Fibroblast of skin of left quadriceps (primary cell): ENCODE measurements at regions not wholly inside any gene's neighbourhood (a gene's known extent, or its start where the extent isn't known, plus 50 kb on each side); places are given as distances from the start of the nearest gene placed in this dataset.
A peak's percentile ranks its signal among the peaks of the same experiment; 100 is the strongest.

Experiments used
- DNase-seq, 2 experiments: peaks; one replicate each; pipeline ENCODE4 v3.0.0-alpha.2; 2013; ENCODE audit warnings: low read depth in 2 of 2

DNA sequence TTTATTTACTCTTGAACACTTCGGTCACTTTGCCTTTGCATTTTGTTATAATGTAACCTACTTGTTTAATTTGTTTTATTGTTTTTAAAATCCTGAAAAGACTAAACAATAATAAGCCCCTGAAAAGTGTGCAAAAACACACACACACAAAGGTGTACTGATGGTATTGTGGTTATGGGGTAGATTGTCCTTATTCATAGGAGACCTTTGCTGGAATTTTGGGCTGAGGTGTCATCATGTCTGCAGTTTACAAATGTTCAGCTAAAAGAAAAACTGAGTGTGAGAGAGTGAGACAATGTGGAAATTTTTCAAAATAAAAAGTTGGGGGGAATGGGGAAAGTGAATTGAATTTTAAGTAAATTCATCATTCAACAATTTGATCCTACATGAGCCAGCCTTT, 174.9 kb downstream of the QDPR start:
- DNase-seq = no peak

- DNase-seq = no peak
These were observed 175.3 kb downstream of the QDPR start for GRCh38 chr4:17336524-17336961.

DNA sequence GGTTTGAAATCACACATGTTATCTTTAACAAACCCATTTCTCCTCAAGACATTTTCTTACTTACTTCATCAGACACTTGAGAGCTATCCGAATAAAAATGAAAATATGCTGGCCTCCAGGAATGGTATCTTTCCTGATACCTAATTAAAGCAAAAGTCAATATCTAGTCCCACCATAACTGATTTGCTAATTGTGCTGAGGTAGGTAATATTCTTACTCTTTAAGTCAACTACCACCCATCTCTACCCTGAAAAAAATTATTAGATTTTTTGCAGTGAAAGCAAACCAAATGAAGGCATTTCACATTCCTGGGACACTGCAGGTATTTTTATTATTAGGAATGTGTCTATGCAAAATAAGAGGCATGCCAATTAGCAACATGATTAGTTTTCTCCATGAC, 175.8 kb downstream of the QDPR start:
- no peak for DNase-seq

GRCh38 chr4:17335371-17335770, 176.5 kb downstream of the QDPR start:
- no peak for DNase-seq

DNA sequence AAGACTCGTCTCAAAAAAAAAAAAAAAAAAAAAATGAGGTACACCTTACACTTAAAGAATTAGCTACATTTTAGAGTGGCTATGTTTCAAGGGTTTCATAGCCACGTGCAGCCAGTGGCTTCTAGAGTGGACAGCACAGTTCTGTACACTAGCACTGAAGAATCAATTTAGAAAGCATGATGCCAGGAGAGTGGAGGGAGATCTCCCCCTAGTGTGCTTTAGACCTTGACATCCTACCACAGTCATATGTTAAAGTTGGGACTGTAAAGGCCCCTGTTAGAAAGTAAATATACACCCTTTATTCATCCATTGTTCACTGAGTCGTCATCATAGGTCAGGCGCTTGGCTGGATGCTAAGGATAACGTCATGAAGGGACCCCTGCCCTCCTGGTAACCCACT, 179.4 kb downstream of the QDPR start:
- DNase-seq = no peak

GRCh38 chr4:17329046-17329445, 182.8 kb downstream of the QDPR start:
- no peak for DNase-seq

GRCh38 chr4:17328141-17328815, 183.6 kb downstream of the QDPR start:
- no peak for DNase-seq

DNA sequence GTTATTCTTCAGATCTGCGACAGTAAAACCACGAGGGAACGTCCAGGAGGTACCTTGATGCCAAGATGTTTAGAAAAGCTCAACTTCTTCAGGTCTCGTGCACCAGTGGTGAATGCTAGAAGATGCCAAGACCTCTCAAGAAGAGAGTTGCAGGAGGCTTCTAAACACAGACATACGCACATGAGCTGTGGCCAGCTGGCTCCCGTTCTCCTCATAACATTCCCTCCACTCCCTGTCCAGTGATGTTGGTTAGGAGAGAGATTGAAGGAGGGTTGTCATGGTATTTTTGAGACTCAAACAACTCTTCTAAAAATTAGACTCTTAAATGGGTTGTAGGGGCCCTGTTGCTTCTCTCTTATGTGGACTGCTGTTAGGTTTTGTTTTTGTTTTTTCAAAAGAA, 184.3 kb downstream of the QDPR start:
- DNase-seq = no peak

DNA sequence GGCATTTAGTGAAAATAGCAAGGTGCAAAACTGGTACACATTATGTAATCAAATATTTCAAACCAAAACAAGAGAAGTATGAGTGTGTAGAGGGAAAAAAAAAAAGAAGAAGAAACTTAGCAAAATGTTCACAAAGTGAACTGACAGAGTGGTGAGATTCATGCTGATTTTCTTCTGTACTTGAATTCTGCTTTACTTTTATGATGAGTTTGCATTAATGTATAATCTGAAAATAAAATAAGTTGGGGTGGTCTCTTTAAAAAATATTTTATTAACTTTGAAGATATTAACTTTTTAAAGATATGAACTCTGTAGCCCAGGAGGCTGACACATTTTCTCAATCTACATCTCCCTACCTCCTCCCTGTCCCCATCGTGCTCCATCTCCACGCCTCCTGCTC, 185.1 kb downstream of the QDPR start:
- DNase-seq = no peak

DNA sequence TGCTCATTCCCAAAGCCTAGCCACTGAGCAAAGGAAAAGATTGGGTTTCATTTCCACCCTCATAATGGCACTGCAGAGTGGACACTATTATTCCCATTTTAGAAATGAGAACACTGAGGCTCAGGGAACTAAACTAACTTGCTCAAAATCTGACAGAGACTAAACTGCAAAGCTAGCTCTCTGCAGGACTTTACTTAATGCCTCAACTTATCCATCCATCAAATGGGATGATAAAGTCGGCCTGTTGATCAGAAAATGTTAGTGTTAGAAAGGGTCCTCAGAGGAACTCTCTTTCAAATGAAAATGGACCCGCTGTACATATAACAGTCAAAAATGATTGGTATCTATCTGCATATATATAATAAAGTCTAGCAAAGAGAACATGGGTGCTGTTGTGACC, 186.8 kb downstream of the QDPR start:
- DNase-seq = no peak

- DNase-seq = peak; percentile 50 to 57
These were observed 187.5 kb downstream of the QDPR start for GRCh38 chr4:17324386-17324830.

- DNase-seq = no peak
These were observed 188.1 kb downstream of the QDPR start for GRCh38 chr4:17323554-17324385.

DNA sequence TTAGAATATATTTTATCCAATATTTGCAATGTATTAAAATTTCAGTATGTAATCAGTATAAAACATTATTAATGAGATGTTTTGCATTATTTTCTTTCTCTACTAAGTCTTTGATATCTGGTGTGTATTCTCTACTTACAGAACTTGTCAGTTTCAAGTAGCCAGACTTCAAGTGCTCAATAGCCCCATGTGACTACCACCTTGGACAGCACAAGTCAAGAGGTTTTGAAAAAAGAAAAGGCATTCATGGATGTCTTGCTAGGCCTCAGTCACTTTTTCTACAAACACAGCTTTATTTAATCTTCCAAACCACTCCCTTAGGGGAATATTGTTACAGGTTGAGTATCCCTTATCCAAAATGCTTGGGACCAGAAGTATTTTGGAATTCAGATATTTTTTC, 189.4 kb downstream of the QDPR start:
- DNase-seq = no peak

- DNase-seq = no peak
These were observed 191.8 kb downstream of the QDPR start for GRCh38 chr4:17320046-17320445.

DNA sequence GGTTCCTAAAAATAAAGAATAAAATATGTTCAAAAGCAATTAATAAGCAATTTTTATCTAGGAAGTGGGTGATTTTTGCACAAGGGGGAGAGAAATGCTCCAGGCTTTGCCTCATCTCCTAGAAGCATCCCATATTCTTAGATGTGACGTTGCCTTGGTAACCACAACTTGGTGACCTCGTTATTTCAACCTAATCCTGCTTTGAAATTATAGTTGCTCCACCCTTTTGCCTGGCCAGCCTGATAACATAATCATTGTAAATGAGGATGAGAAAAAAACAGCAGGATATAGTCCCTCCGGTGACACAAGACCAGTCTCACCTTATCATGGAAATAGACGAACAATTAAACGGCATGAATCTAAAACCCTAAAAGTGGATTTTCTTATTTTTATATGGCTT, 194.4 kb downstream of the QDPR start:
- no peak for DNase-seq

- no peak for DNase-seq
These were observed 195.3 kb downstream of the QDPR start for GRCh38 chr4:17316566-17316965.

- no peak for DNase-seq
These were observed 196.4 kb downstream of the QDPR start for GRCh38 chr4:17315459-17315858.

GRCh38 chr4:17313194-17313593, 198.7 kb downstream of the QDPR start:
- DNase-seq = no peak

DNA sequence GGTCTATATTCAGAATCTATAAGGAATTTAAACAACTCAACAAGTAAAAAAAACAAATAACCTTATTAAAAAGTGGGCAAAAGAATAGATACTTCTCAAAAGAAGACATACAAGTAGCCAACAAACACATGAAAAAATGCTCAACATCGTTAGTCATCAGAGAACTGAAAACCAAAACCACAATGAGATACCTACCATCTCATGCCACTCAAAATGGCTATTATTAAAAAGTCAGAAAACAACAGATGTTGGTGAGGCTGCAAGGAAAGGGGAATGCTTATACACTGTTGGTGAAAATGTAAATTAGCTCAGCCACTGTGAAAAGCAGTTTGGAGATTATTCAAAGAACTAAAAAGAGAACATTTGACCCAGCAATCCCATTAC, 201.6 kb downstream of the QDPR start:
- DNase-seq = peak in 1 of 2 experiments; percentile 10

DNA sequence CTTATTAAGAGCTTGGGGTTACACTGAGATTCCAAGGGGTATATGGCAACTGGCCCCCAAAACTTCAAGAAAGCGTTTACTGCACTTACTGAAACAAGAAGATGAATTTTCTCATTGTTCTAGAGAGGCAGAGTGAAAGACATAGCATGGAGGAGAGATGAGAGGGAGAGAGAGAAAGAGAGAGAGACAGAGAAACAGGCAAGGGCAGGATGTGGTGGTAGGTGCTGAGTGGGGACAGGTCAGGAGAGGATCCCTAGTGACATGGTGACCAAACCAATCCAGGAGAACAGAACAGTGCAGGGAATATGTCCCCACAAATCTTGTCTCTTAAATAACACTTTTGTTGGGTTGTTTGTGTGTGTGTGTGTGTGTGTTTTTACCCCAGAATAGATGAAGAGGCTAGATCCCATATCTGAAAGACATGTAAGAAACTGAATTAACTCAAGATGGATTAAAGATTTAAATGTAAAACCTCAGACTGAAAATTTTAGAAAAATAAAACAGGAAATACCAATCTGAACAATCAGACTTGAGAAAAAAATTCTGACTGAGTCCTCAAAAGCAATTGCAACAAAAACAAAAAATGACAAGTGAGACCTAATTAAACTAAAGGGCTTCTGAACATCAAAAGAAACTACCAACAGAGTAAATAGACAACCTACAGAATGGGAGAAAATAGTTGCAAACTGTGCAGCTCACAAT, 202.2 kb downstream of the QDPR start:
- DNase-seq = peak; percentile 16 to 22

GRCh38 chr4:17301869-17302268, 210.0 kb downstream of the QDPR start:
- DNase-seq = no peak

GRCh38 chr4:17301266-17301665, 210.6 kb downstream of the QDPR start:
- no peak for DNase-seq
